Peyer's patch (tissue), 4 donors: ENCODE measurements at regions not wholly inside any gene's neighbourhood (a gene's known extent, or its start where the extent isn't known, plus 50 kb on each side); places are given as distances from the start of the nearest gene placed in this dataset.
"Not testable (repeated sequence)": the region's sequence is repeated elsewhere in the genome, so short reads cannot be mapped to it uniquely, and the experiment has no call there.

Source experiments
- CTCF ChIP-seq, 6 experiments: fragments of 450-650 bp in 4 of 6; fragments of 200-600 bp in 2 of 6; sonication (generic) in 1 of 6; IDR thresholded peaks; one replicate each; pipeline ENCODE4 v1.5.1; 2017 to 2019; ENCODE audit warnings: antibody characterized with exemption in 6 of 6, mild to moderate bottlenecking in 3 of 6, moderate library complexity in 1 of 6
- POLR2A ChIP-seq, 2 donors: fragments of 450-650 bp; IDR thresholded peaks; one replicate each; pipeline ENCODE4 v1.5.1; 2017; ENCODE audit warnings: antibody characterized with exemption in 2 of 2, mild to moderate bottlenecking in 2 of 2, moderate library complexity in 2 of 2

DNA sequence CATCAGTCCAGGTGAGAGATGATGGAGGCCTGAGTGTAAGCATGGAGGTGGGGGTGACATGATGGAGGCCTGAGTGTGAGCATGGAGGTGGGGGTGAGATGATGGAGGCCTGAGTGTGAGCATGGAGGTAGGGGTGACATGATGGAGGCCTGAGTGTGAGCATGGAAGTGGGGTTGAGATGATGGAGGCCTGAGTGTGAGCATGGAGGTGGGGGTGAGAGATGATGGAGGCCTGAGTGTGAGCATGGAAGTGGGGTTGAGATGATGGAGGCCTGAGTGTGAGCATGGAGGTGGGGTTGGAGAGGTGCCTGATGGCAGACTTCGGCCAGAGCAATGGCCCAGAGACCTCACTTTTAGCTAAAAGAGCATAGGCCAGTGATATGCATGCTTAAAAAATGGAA lies 269.9 kb upstream of the PLPP4 start:
- not testable (repeated sequence) for TF ChIP-seq POLR2A, CTCF (IDR thresholded peaks at IDR 0.05)
